ENCODE measurements at regions not wholly inside any gene's neighbourhood (a gene's known extent, or its start where the extent isn't known, plus 50 kb on each side); places are given as distances from the start of the nearest gene placed in this dataset.

DNA sequence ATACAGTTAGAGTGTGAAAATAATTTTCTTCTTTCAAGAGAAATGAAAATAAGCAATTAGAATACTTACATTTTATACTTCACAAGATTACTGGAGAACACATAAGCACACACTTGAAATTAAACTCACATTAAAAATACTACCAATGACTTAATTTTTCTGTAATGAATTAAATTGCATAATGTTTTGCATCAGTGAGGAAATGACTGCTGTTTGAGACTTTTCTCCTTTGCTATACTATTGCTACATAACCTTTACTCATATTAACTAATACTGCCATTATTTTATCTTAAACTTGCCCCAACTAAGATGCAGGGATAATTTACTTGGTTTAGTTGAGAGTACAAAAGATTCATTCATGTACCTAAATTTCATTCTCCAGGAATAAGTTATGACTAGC is 590.9 kb downstream of the ARAP2 start:
- Mint-ChIP-seq H3K27me3 (no peaks in the 10 kb centered on the region), H3K4me3 (no peak overlapping the region), H3K27ac (no peak overlapping the region), H3K36me3 (ENCODE audit: low read depth) (no peaks in the 10 kb centered on the region), H3K9me3 (no peaks in the 10 kb centered on the region), H3K4me1 (ENCODE audit: low read depth) (peaks cover 11% of the 10 kb centered on the region)
- intact Hi-C loops (cut with micrococcal nuclease), result no loop called here

DNA sequence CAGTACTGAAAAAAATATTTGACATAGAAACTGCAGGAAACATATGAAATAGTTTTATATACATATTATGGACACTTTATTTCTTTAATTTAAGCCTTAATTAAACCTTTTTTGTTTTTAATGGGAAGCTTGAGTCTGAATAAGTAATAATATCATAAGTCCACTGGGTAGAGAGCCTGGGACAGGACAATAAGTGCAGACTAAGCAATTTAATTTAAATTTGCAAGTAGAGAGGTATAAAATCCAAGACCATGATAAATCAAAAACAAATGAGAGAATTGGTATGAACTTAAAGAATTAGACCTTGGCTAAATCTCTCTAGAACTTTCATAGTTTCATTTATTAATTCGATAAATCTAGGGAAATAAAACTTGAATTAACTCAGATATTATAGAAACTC is 571.2 kb downstream of the ARAP2 start:
- no peak overlapping the region for H3K4me3 Mint-ChIP-seq
- H3K27me3 Mint-ChIP-seq, result no peaks in the 10 kb centered on the region
- H3K36me3 Mint-ChIP-seq (ENCODE audit: low read depth), result no peaks in the 10 kb centered on the region

DNA sequence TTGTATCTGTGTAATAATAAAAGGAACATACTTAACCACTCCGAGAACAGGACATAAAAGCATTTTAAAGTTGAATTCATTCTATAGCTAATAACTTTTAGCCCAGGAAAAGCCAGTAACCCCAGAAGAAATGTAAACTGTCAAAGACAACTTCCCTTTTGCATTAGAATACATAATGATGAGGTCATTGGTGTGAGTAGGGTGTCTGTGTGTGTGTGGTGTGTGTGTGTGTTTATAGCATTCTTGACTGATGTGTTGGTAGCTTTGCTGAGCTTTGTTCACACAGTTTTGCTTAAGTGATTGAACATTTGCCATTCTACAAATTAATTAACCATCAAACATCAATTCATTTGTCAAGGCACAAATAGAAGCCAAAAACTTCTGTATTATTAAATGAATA is 559.6 kb downstream of the ARAP2 start:
- Mint-ChIP-seq H3K27me3 (no peaks in the 10 kb centered on the region), H3K27ac (no peak overlapping the region), H3K4me3 (no peak overlapping the region), H3K4me1 (ENCODE audit: low read depth) (no peaks in the 10 kb centered on the region), H3K36me3 (ENCODE audit: low read depth) (no peaks in the 10 kb centered on the region), H3K9me3 (peaks cover 35% of the 10 kb centered on the region)
- intact Hi-C loops (cut with micrococcal nuclease), result no loop called here

More for the DNA sequence above, 571.2 kb downstream of the ARAP2 start:
- intact Hi-C loops (cut with micrococcal nuclease), result no loop called here
- H3K4me1 Mint-ChIP-seq (ENCODE audit: low read depth), result no peaks in the 10 kb centered on the region
- no peaks in the 10 kb centered on the region for H3K9me3 Mint-ChIP-seq
- no peak overlapping the region for H3K27ac Mint-ChIP-seq

DNA sequence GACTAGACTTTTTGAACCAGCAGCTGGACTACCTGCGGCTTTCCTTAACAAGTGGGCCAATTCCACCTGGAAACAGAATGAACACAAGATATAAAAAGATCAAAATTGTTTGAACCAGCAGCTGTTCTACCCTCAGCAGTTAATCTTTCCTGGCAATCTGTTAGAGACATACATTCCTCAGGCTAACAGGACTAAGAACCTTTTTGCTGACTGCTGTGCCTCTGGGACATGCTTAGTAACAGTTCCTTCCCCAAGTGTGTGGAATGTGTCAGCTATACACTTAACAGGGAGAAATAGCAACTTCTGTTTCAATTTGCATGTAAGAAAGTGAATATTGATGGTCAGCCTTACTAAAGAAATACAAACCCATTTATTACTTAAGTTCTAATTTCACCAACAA is 554.4 kb downstream of the ARAP2 start:
- no peak overlapping the region for H3K27ac Mint-ChIP-seq
- intact Hi-C loops (cut with micrococcal nuclease), result no loop called here
- no peaks in the 10 kb centered on the region for H3K36me3 Mint-ChIP-seq (ENCODE audit: low read depth)
- H3K4me1 Mint-ChIP-seq (ENCODE audit: low read depth), result no peaks in the 10 kb centered on the region
- no peaks in the 10 kb centered on the region for H3K27me3 Mint-ChIP-seq
- no peak overlapping the region for H3K4me3 Mint-ChIP-seq
- no peaks in the 10 kb centered on the region for H3K9me3 Mint-ChIP-seq

DNA sequence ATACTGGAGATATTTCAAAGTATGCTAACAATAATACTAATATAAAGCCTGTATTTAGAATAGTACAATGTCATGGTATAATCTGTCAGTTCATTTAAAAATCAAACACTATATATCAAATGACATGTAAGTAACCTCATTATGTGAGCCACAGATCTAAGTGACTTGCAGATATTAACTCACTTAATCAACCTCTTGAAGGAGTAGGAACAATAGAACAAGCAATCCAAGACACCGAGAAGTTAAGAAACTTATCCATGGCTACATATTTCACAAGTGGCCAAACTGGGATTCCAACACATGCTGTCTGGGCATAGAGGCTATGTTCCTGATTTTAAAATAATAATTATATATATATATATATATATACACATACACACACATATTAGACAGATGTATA is 554.0 kb downstream of the ARAP2 start:
- intact Hi-C loops (cut with micrococcal nuclease), result no loop called here
- no peaks in the 10 kb centered on the region for H3K36me3 Mint-ChIP-seq (ENCODE audit: low read depth)
- H3K27me3 Mint-ChIP-seq, result no peaks in the 10 kb centered on the region
- H3K4me1 Mint-ChIP-seq (ENCODE audit: low read depth), result no peaks in the 10 kb centered on the region
- no peak overlapping the region for H3K4me3 Mint-ChIP-seq
- H3K9me3 Mint-ChIP-seq, result no peaks in the 10 kb centered on the region
- no peak overlapping the region for H3K27ac Mint-ChIP-seq

DNA sequence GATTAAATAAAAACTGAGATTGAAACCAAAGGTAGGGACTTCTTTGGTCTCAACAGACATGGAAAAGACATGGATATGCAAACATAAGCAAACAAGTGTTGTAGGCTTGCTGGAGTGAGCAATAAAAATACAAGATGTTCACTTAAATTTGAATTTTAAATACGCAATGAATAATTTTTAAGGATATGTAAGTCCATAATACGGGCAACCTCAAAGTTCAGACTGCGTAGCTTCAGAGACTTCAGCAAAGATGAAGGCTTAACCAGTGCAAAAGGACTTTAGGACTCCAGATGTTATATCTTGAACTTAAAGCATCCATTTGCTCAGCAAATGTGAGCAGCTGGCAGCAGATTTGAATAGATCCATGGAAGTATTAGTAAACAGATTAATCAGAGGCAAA is 549.3 kb downstream of the ARAP2 start:
- H3K27ac Mint-ChIP-seq, result no peak overlapping the region
- H3K4me1 Mint-ChIP-seq (ENCODE audit: low read depth), result no peaks in the 10 kb centered on the region
- H3K9me3 Mint-ChIP-seq, result no peaks in the 10 kb centered on the region
- intact Hi-C loops (cut with micrococcal nuclease), result no loop called here
- no peaks in the 10 kb centered on the region for H3K36me3 Mint-ChIP-seq (ENCODE audit: low read depth)
- no peaks in the 10 kb centered on the region for H3K27me3 Mint-ChIP-seq
- H3K4me3 Mint-ChIP-seq, result no peak overlapping the region

DNA sequence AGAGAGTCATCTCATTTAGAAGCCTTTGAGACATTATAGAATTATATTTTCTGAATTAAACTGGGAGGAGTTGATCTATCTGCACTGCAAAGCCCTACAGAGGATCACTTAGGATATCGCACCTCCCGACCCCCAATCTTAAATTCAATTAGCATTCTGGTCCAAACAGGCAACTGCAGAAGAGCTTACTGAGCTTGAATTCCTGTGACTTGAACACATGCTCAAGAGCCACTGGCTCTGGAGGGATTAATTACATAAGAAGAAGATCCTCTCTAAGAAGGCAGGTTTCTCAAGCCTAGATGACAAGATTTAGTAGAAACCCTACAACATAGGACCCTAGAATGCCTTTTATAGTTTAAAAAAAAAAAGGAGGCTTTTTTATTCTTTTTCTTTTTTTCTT is 548.9 kb downstream of the ARAP2 start:
- Mint-ChIP-seq H3K4me3 (no peak overlapping the region), H3K27me3 (no peaks in the 10 kb centered on the region), H3K36me3 (ENCODE audit: low read depth) (no peaks in the 10 kb centered on the region), H3K4me1 (ENCODE audit: low read depth) (no peaks in the 10 kb centered on the region), H3K27ac (no peak overlapping the region), H3K9me3 (peaks cover 2% of the 10 kb centered on the region)
- intact Hi-C loops (cut with micrococcal nuclease), result no loop called here

DNA sequence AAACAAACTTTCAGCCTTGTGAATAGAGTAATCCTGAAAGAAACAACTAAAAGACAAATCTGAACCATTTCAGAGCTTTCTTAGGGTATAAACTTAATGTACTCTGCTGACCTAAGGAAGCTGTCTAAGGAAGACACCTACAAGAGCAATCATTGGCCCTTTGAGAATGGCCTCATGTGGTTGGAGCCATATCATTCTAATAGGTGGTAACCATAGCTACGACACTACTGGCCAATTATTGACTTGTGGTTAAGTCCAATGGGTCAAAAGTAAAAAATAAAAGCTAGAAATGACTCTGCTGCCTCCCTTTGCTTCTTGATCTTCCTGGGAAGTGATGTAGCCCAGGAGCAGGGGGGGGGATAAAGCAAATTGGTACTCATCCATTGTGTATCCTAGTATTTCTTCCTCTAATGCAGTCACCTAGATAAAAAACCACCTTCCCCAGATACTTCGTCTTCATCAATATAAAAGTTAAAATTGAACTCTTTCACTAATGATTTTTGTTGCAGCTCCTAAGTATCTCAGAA is 547.0 kb downstream of the ARAP2 start:
- Mint-ChIP-seq H3K9me3 (peaks cover 8% of the 10 kb centered on the region), H3K36me3 (ENCODE audit: low read depth) (no peaks in the 10 kb centered on the region), H3K27ac (no peak overlapping the region), H3K27me3 (no peaks in the 10 kb centered on the region), H3K4me3 (no peak overlapping the region), H3K4me1 (ENCODE audit: low read depth) (no peaks in the 10 kb centered on the region)
- intact Hi-C loops (cut with micrococcal nuclease), result no loop called here

DNA sequence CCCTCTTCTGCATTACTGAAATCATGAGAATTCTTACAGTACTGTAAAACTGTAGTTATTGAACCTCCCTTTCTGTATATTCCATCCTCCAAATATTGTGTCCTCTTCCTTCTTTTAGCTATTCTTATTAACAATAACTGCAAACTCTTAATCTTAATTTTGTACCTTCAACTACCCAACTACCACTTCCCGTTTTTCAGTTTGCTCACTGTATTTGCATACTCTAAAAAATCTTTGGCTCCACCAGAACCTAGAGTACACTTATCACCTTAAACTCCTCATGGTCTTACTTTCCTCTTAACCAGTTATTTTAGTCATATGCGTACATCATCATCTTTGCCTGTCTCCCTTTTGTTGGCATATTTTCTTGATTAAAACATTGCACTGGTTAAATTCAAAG is 543.7 kb downstream of the ARAP2 start:
- H3K4me1 Mint-ChIP-seq (ENCODE audit: low read depth), result no peaks in the 10 kb centered on the region
- intact Hi-C loops (cut with micrococcal nuclease), result no loop called here
- no peak overlapping the region for H3K4me3 Mint-ChIP-seq
- H3K27me3 Mint-ChIP-seq, result no peaks in the 10 kb centered on the region
- H3K9me3 Mint-ChIP-seq, result peaks cover 8% of the 10 kb centered on the region
- H3K27ac Mint-ChIP-seq, result no peak overlapping the region
- no peaks in the 10 kb centered on the region for H3K36me3 Mint-ChIP-seq (ENCODE audit: low read depth)

DNA sequence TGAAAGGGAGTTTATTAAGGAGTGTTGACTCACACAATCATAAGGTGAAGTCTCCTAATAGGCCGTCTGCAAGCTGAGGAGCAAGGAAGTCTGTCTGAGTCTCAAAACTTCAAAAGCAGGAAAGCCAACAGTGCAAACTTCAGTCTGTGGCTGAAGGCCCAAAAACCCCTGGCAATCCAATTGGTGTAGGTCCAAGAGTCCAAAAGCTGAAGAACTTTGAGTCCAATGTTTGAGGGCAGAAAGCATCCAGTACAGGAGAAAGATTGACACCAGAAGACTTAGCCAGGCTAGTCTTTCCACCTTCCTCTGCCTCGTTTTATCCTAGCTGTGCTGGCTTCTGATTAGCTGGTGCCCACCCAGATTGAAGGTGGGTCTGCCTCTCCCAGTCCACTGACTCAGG is 535.2 kb downstream of the ARAP2 start:
- Mint-ChIP-seq H3K4me1 (ENCODE audit: low read depth) (no peaks in the 10 kb centered on the region), H3K36me3 (ENCODE audit: low read depth) (no peaks in the 10 kb centered on the region), H3K4me3 (no peak overlapping the region), H3K9me3 (peaks cover 52% of the 10 kb centered on the region), H3K27me3 (no peaks in the 10 kb centered on the region), H3K27ac (no peak overlapping the region)
- intact Hi-C loops (cut with micrococcal nuclease), result no loop called here

DNA sequence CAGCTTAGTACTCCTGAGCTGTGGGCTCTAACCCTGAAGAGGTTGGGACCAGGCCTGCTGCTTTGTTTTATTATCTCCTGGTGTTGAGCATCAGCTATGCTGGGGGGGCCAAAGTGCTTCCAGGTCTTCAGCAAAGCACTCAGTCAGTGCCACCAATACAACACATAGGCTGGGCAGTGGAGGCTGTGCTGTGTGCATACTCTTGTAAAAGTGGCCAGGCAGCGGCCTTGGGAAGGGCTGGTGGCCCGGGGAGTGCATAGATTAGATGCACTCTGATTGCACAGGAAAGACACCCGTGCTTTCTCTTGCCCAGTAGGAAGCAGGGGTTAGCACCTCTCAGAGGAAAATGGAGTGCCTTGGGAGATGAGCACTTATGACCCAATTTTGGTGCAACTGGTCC is 534.0 kb downstream of the ARAP2 start:
- intact Hi-C loops (cut with micrococcal nuclease), result no loop called here
- no peaks in the 10 kb centered on the region for H3K27me3 Mint-ChIP-seq
- no peak overlapping the region for H3K4me3 Mint-ChIP-seq
- no peaks in the 10 kb centered on the region for H3K4me1 Mint-ChIP-seq (ENCODE audit: low read depth)
- H3K27ac Mint-ChIP-seq, result no peak overlapping the region
- H3K36me3 Mint-ChIP-seq (ENCODE audit: low read depth), result no peaks in the 10 kb centered on the region
- peaks cover 64% of the 10 kb centered on the region for H3K9me3 Mint-ChIP-seq

DNA sequence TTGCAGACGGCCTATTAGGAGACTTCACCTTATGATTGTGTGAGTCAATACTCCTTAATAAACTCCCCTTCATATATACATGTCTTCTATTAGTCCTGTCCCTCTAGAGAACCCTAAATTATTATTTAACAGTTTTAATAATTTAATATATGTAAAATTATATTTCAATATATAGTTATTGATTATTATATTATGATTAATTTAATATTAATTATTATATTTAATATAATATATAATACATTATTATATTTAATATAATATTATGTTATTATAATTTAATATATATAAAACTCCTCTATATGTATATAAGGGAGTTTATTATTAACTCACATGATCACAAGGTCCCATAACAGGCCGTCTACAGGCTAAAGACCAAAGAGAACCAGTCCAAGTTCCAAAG is 533.2 kb downstream of the ARAP2 start:
- Mint-ChIP-seq H3K4me3 (no peak overlapping the region), H3K27me3 (no peaks in the 10 kb centered on the region), H3K4me1 (ENCODE audit: low read depth) (no peaks in the 10 kb centered on the region), H3K9me3 (peaks cover 69% of the 10 kb centered on the region), H3K27ac (no peak overlapping the region), H3K36me3 (ENCODE audit: low read depth) (no peaks in the 10 kb centered on the region)
- intact Hi-C loops (cut with micrococcal nuclease), result no loop called here

DNA sequence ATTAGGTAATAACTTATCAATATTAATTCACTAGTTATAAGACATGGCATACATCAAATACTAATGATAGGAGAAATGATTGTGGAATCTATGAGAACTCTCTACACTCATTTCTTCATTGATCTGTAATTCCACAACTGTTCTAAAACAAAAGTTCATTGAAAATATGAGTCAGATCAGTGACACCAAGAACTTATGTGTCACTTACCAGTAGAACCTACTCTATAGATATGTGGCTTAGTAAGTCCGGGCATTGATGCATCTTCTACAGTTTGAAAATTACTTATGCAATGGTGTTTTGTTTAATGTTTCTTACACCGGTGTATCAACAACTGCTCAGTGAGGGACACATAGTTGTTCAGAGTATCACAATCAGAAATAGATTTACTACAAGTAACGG is 520.3 kb downstream of the ARAP2 start:
- no peaks in the 10 kb centered on the region for H3K36me3 Mint-ChIP-seq (ENCODE audit: low read depth)
- peaks cover 5% of the 10 kb centered on the region for H3K9me3 Mint-ChIP-seq
- intact Hi-C loops (cut with micrococcal nuclease), result no loop called here
- no peak overlapping the region for H3K27ac Mint-ChIP-seq
- H3K4me3 Mint-ChIP-seq, result no peak overlapping the region
- peaks cover 7% of the 10 kb centered on the region for H3K4me1 Mint-ChIP-seq (ENCODE audit: low read depth)
- no peaks in the 10 kb centered on the region for H3K27me3 Mint-ChIP-seq

DNA sequence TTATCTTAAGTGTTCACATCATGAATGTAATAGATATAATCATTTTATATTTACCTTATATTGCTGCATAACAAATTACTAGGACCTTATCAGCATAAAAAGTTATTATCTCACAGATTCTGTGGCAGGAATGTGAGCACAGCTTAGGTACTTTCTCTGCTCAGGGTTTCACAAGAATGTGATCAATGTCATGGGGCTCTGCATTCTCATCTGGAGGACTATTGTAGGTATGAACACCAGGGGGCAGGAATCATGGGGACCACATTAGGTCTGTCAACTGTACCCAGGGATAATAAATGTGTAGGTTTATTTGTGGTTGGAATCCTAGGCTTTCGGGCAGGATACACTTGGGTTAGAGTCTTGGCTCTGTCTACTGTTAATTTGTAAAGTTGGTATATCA is 519.2 kb downstream of the ARAP2 start:
- Mint-ChIP-seq H3K36me3 (ENCODE audit: low read depth) (no peaks in the 10 kb centered on the region), H3K9me3 (peaks cover 5% of the 10 kb centered on the region), H3K4me3 (no peak overlapping the region), H3K4me1 (ENCODE audit: low read depth) (peaks cover 7% of the 10 kb centered on the region), H3K27me3 (no peaks in the 10 kb centered on the region), H3K27ac (no peak overlapping the region)
- intact Hi-C loops (cut with micrococcal nuclease), result no loop called here

DNA sequence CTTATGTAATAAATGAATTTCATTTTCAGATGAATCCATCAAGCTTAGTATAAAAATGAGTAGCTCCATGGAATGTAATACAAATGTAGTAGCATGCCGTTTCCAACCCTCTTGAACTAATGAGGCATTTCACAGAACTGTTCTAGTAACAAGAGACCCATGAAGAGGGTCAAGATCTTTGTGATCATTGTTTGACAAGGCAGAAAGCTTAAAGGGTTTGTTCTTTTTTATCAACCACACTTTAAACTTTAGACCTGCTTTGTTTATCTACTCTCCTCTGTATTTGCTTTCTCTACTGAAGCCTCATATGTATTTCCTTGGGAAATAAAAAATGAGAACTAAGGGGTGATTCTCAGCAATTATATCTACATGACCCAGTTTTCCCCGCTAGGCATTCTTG is 513.9 kb downstream of the ARAP2 start:
- peaks cover 20% of the 10 kb centered on the region for H3K9me3 Mint-ChIP-seq
- H3K4me1 Mint-ChIP-seq (ENCODE audit: low read depth), result peaks cover 5% of the 10 kb centered on the region
- intact Hi-C loops (cut with micrococcal nuclease), result no loop called here
- H3K4me3 Mint-ChIP-seq, result no peak overlapping the region
- no peak overlapping the region for H3K27ac Mint-ChIP-seq
- H3K27me3 Mint-ChIP-seq, result no peaks in the 10 kb centered on the region
- H3K36me3 Mint-ChIP-seq (ENCODE audit: low read depth), result no peaks in the 10 kb centered on the region
